ENCODE measurements at regions not wholly inside any gene's neighbourhood (a gene's known extent, or its start where the extent isn't known, plus 50 kb on each side); places are given as distances from the start of the nearest gene placed in this dataset.

DNA sequence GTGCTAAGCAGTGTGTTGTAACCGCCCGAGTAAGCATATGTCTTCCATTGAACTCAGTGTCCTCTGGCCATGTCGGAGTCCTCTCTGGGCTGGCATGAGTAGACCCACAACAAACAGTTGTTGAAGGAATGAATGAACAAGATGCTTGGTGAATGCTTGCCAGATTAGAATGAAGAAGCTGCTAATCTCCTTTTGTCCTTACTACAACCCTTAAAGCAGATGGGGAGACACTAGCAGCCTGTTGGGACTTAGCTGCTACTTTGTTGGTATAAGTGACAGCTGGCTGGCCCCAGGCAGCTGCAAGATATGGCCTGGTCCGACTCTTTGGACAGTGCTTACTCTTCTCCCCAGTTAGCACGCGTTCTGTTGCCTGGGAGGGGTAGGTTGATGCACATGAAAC is 370.1 kb downstream of the RPS24 start:
- no peak overlapping the region for H3K4me3 Mint-ChIP-seq
- H3K27me3 Mint-ChIP-seq (ENCODE audit: low read depth): peaks cover 19% of the 10 kb centered on the region
- ATAC-seq (replicated peaks in 1 of 2) (no peak), DNase-seq (no peak)
- H3K9me3 Mint-ChIP-seq: no peaks in the 10 kb centered on the region
- peaks cover 6% of the 10 kb centered on the region for H3K4me1 Mint-ChIP-seq (ENCODE audit: low read depth)
- no peak overlapping the region for H3K27ac Mint-ChIP-seq
- H3K36me3 Mint-ChIP-seq (ENCODE audit: insufficient read depth in 2 of 2): no peaks in the 10 kb centered on the region

DNA sequence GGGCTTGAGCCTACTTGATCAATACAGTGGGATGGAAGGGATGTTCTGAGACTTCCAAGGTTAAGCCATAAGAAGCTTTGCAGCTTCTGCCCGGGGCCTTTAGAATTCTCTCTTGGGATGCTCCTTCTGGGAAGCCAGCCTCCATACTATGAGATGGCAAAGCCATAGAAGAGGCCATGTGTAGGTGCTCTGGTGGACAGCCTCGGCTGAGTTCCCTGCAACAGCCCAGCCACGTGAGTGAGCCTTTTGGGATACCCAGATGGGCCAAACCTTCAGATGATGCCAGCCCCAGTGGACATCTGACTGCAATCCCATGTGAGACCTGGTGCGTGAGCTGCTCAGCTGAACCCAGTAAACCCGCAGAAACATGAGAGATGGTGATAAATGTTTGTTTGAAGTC is 370.6 kb downstream of the RPS24 start:
- Mint-ChIP-seq H3K27ac (no peak overlapping the region), H3K4me1 (ENCODE audit: low read depth) (peaks cover 6% of the 10 kb centered on the region)

GRCh38 chr10:78405231-78405630 is 371.6 kb downstream of the RPS24 start:
- Mint-ChIP-seq H3K27ac (no peak overlapping the region), H3K4me3 (no peak overlapping the region), H3K9me3 (no peaks in the 10 kb centered on the region), H3K4me1 (ENCODE audit: low read depth) (peaks cover 6% of the 10 kb centered on the region), H3K36me3 (ENCODE audit: insufficient read depth in 2 of 2) (no peaks in the 10 kb centered on the region), H3K27me3 (ENCODE audit: low read depth) (peaks cover 19% of the 10 kb centered on the region)
- DNase-seq (no peak), ATAC-seq (replicated peaks in 1 of 2) (no peak)

More for the DNA sequence above, 370.6 kb downstream of the RPS24 start:
- ATAC-seq (replicated peaks in 1 of 2) (no peak), DNase-seq (no peak)
- Mint-ChIP-seq H3K4me3 (no peak overlapping the region), H3K9me3 (no peaks in the 10 kb centered on the region), H3K36me3 (ENCODE audit: insufficient read depth in 2 of 2) (no peaks in the 10 kb centered on the region), H3K27me3 (ENCODE audit: low read depth) (peaks cover 19% of the 10 kb centered on the region)

GRCh38 chr10:78405736-78406135 is 372.1 kb downstream of the RPS24 start:
- H3K27ac Mint-ChIP-seq: no peak overlapping the region
- H3K27me3 Mint-ChIP-seq (ENCODE audit: low read depth): peaks cover 19% of the 10 kb centered on the region
- H3K36me3 Mint-ChIP-seq (ENCODE audit: insufficient read depth in 2 of 2): no peaks in the 10 kb centered on the region
- H3K4me1 Mint-ChIP-seq (ENCODE audit: low read depth): peaks cover 6% of the 10 kb centered on the region
- no peaks in the 10 kb centered on the region for H3K9me3 Mint-ChIP-seq
- no peak overlapping the region for H3K4me3 Mint-ChIP-seq
- DNase-seq (no peak), ATAC-seq (replicated peaks in 1 of 2) (no peak)

DNA sequence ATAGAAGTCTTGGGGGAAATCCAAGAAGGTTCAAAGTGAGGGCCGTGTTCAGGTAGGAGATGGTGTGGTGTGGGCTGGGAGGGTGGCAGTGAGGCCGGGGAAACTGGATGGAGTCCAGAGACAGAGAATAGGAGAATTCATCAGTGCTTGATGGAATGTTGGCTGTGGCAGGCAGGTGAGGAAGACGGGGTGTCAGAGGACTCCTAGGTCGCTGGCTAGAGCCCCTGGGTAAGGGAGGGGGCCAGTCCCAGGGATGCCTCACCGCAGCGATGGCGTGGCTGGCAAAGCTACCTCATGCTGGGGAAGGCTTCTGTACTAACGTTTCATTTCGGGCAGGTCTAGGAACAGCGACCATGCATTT is 373.0 kb downstream of the RPS24 start:
- no peaks in the 10 kb centered on the region for H3K9me3 Mint-ChIP-seq
- peak; percentile 7 to 31 for ATAC-seq (replicated peaks in 1 of 2)
- peaks cover 19% of the 10 kb centered on the region for H3K27me3 Mint-ChIP-seq (ENCODE audit: low read depth)
- peaks cover 6% of the 10 kb centered on the region for H3K4me1 Mint-ChIP-seq (ENCODE audit: low read depth)
- no peaks in the 10 kb centered on the region for H3K36me3 Mint-ChIP-seq (ENCODE audit: insufficient read depth in 2 of 2)
- DNase-seq: no peak
- no peak overlapping the region for H3K27ac Mint-ChIP-seq
- peak overlapping the region; percentile 73 to 74 for H3K4me3 Mint-ChIP-seq

DNA sequence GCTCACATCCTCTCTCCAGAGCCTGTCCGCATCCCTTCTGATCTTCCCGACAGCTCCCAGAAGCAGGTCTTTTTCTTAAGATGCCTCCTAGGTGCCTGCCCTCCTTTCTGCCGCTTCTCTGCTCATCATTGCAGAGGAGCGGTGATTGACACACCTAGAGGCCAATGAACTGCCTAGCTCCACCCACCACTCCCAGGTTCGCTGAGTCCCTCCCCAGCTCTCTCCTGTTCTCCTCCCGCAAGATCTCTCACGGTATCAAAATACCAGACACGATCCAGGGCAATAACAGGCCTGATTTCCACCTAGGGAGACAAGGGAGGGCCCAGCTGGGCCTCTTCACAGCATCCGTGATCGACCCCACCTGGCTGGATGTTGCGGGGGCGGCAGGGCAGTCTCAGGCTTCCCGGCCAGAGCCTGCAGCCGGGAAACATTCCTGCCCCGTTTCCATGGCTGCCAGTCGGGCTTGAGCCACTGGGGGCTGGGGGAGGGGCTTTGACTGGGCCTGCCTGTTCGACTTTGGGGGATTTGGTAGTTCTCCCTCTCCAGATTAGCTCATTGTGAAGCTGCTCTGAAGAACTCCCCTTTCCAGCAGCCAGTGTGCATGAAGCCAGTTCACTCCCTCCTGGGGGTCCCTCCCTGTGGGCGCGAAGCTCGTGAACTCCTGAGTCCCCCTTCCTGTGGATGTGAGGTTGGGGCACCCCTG is 373.5 kb downstream of the RPS24 start:
- ATAC-seq (replicated peaks in 1 of 2) (peak; percentile 83 to 85), DNase-seq (peak; percentile 61 to 69)
- no peaks in the 10 kb centered on the region for H3K36me3 Mint-ChIP-seq (ENCODE audit: insufficient read depth in 2 of 2)
- H3K4me1 Mint-ChIP-seq (ENCODE audit: low read depth): peaks cover 6% of the 10 kb centered on the region
- H3K27ac Mint-ChIP-seq: no peak overlapping the region
- peaks cover 19% of the 10 kb centered on the region for H3K27me3 Mint-ChIP-seq (ENCODE audit: low read depth)
- peak overlapping the region; percentile 73 to 74 for H3K4me3 Mint-ChIP-seq
- H3K9me3 Mint-ChIP-seq: no peaks in the 10 kb centered on the region

DNA sequence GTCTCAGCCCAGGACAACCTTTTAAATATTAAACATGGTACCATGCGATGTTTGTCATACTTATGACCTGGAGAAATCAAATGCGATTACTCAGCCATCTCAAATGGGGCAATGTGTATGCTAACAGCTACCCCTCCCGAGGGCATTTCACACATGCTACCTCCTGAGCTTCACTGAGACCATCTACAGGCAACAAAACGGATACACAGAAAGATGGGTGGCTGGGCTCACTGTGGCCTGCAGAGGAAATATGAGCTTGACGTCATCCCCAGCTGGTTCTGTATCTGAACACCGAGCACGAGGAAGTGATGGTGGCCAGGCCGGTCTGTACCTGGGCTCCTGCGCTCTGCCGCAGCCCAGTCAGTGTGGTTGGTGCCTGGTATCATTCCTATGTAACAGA is 374.3 kb downstream of the RPS24 start:
- DNase-seq (no peak), ATAC-seq (replicated peaks in 1 of 2) (no peak)

GRCh38 chr10:78408671-78409472 is 375.2 kb downstream of the RPS24 start:
- H3K4me3 Mint-ChIP-seq: no peak overlapping the region
- H3K4me1 Mint-ChIP-seq (ENCODE audit: low read depth): peaks cover 6% of the 10 kb centered on the region
- no peak for DNase-seq
- H3K9me3 Mint-ChIP-seq: no peaks in the 10 kb centered on the region
- H3K27ac Mint-ChIP-seq: no peak overlapping the region
- peaks cover 19% of the 10 kb centered on the region for H3K27me3 Mint-ChIP-seq (ENCODE audit: low read depth)
- ATAC-seq (replicated peaks in 1 of 2): no peak
- H3K36me3 Mint-ChIP-seq (ENCODE audit: insufficient read depth in 2 of 2): no peaks in the 10 kb centered on the region

More for the DNA sequence above, 374.3 kb downstream of the RPS24 start:
- Mint-ChIP-seq H3K27ac (no peak overlapping the region), H3K36me3 (ENCODE audit: insufficient read depth in 2 of 2) (no peaks in the 10 kb centered on the region), H3K4me1 (ENCODE audit: low read depth) (peaks cover 6% of the 10 kb centered on the region), H3K9me3 (no peaks in the 10 kb centered on the region), H3K4me3 (peak overlapping the region in 1 of 2 donors; percentile 73), H3K27me3 (ENCODE audit: low read depth) (peaks cover 19% of the 10 kb centered on the region)

DNA sequence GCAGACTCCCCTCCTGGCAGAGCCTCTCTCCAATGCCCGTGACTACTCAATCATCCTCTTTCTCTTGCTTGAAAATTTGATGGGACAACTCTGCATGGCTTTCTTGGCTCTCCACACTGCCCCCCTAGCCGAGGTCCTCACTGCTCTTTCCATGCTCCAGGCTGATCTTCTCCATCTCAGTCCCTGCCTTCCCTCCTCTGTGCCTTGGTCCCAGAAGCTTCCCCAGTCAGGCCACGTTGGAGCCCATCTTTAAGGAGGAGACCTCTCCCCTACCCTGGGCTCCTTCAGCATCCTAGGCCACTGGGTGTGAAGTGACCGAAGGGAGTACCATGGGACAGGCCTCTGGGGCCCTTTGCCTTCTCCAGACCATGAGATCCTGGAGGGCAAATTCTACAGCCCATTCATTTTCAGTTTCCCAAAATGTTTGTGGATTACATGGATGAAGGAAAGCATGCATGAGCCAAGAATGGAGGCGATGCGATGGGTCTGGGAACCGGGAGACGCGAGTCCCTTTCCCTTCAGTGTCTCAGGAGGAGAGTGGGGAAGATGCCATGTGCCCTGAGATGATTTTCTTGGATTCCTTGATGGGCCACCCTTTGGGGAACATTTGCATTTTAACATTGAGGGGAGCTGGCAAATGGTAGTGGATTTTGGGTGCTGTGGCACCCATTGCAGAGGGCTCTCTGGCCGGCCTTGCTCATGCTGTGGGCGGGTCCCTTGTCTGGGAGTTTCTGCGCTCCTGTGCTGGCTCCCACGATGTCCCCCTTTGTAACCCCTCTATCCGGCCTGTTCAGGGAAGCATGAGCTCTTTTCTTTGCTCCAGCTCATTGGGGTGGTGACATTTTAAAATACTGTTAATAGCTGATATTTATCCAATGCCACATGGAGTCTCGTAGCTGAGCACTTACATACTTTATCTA is 376.6 kb downstream of the RPS24 start:
- no peak overlapping the region for H3K4me3 Mint-ChIP-seq
- no peaks in the 10 kb centered on the region for H3K36me3 Mint-ChIP-seq (ENCODE audit: insufficient read depth in 2 of 2)
- H3K27ac Mint-ChIP-seq: no peak overlapping the region
- ATAC-seq (replicated peaks in 1 of 2) (no peak), DNase-seq (no peak)
- peaks cover 6% of the 10 kb centered on the region for H3K4me1 Mint-ChIP-seq (ENCODE audit: low read depth)
- H3K27me3 Mint-ChIP-seq (ENCODE audit: low read depth): peaks cover 14% of the 10 kb centered on the region
- no peaks in the 10 kb centered on the region for H3K9me3 Mint-ChIP-seq

DNA sequence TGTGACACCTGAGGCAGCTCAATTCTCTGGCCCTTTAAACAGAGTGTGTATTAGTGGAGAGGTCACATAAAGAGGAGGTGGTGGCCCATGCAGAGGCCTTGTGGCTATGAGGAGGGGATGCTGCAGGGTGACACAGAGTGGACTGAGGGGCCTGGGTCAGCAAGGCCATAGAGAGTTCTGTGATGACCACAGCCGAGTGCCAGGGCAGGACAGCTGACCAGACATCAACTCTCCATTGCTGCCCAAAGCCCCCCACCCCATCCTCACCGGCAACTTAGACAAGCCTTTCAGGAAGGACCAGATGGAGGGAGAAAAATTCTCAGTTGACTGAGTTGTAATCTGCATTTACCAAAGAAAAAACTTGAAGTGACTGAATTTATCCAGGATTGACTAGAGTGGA is 378.1 kb downstream of the RPS24 start:
- Mint-ChIP-seq H3K4me3 (no peak overlapping the region), H3K4me1 (ENCODE audit: low read depth) (peaks cover 2% of the 10 kb centered on the region), H3K36me3 (ENCODE audit: insufficient read depth in 2 of 2) (no peaks in the 10 kb centered on the region), H3K27me3 (ENCODE audit: low read depth) (peaks cover 7% of the 10 kb centered on the region), H3K27ac (no peak overlapping the region), H3K9me3 (no peaks in the 10 kb centered on the region)
- no peak for DNase-seq
- no peak for ATAC-seq (replicated peaks in 1 of 2)

DNA sequence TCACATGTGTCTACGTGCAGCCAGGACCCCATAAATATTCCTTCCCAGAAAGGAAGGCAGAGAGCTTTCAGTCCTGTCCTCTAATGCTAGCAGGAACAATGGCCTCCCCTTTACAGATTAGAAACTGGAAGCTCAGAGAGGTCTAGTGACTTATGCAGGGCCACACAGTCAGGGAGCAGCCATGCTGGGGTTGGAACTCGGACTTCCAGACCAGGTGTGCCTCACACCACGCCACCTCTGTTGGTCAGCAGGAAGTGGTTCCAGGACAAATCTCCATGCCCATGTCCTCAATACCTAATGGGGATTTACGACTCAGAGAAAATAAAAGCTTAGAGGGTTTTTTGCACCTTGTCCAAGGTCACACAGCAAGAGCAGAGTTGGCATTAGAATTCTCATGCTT is 378.9 kb downstream of the RPS24 start:
- H3K27ac Mint-ChIP-seq: no peak overlapping the region
- no peak overlapping the region for H3K4me3 Mint-ChIP-seq
- ATAC-seq (replicated peaks in 1 of 2) (no peak), DNase-seq (no peak)
- no peaks in the 10 kb centered on the region for H3K36me3 Mint-ChIP-seq (ENCODE audit: insufficient read depth in 2 of 2)
- H3K4me1 Mint-ChIP-seq (ENCODE audit: low read depth): no peaks in the 10 kb centered on the region
- no peaks in the 10 kb centered on the region for H3K9me3 Mint-ChIP-seq
- H3K27me3 Mint-ChIP-seq (ENCODE audit: low read depth): peaks cover 5% of the 10 kb centered on the region

- no peaks in the 10 kb centered on the region for H3K4me1 Mint-ChIP-seq (ENCODE audit: low read depth)
- no peaks in the 10 kb centered on the region for H3K36me3 Mint-ChIP-seq (ENCODE audit: insufficient read depth in 2 of 2)
- no peak overlapping the region for H3K4me3 Mint-ChIP-seq
- no peak overlapping the region for H3K27ac Mint-ChIP-seq
- H3K27me3 Mint-ChIP-seq (ENCODE audit: low read depth): peaks cover 5% of the 10 kb centered on the region
- ATAC-seq (replicated peaks in 1 of 2): no peak
- DNase-seq: no peak
- no peaks in the 10 kb centered on the region for H3K9me3 Mint-ChIP-seq
Observed at GRCh38 chr10:78413076-78414055, 379.7 kb downstream of the RPS24 start.

Data from activated T-cell treated with anti-CD3 and anti-CD28 coated beads, Interleukin-2, amount 50 U/mL, for 72 hours (primary cell).